Transverse colon (tissue), 4 donors: ENCODE measurements at regions not wholly inside any gene's neighbourhood (a gene's known extent, or its start where the extent isn't known, plus 50 kb on each side); places are given as distances from the start of the nearest gene placed in this dataset.

Experiments used
- DNase-seq: peaks from one replicate; pipeline ENCODE4 v3.0.0-alpha.2; 2019
- H3K27ac ChIP-seq, 4 donors: fragments of 200-600 bp; sonication (generic); 2 replicates each; pipeline ENCODE4 v1.5.1; 2016 to 2018; ENCODE audit warnings: inconsistent platforms in 4 of 4
- H3K27me3 ChIP-seq: fragments of 200-600 bp; sonication (generic); 2 replicates; pipeline ENCODE4 v1.5.1; 2017; ENCODE audit warnings: inconsistent platforms
- H3K36me3 ChIP-seq, 4 donors: fragments of 200-600 bp; sonication (generic); 2 replicates each; pipeline ENCODE4 v1.5.1; 2017 to 2019; ENCODE audit warnings: inconsistent platforms in 4 of 4
- H3K4me1 ChIP-seq, 4 donors: fragments of 200-600 bp; sonication (generic); 2 replicates each; pipeline ENCODE4 v1.5.1; 2017 to 2020; ENCODE audit warnings: inconsistent platforms in 4 of 4
- H3K4me3 ChIP-seq, 4 donors: fragments of 200-600 bp; sonication (generic); 1 replicate in 1 of 4; 2 replicates in 3 of 4; pipeline versions ENCODE4 v1.5.1 to v1.6.1; 2017 to 2019; ENCODE audit warnings: inconsistent platforms in 4 of 4
- H3K9me3 ChIP-seq, 2 donors: fragments of 200-600 bp; sonication (generic); 2 replicates each; pipeline ENCODE4 v1.5.1; 2017 to 2019; ENCODE audit warnings: inconsistent platforms in 2 of 2
- CTCF ChIP-seq, 5 experiments: fragments of 200-600 bp in 3 of 5; fragments of 450-650 bp in 2 of 5; sonication (generic) in 3 of 5; IDR thresholded peaks; 1 replicate in 2 of 5; 2 replicates in 3 of 5; pipeline ENCODE4 v1.5.1; 2016 to 2017; ENCODE audit warnings: antibody characterized with exemption in 5 of 5, inconsistent platforms in 3 of 5, mild to moderate bottlenecking in 2 of 5, moderate library complexity in 1 of 5
- EP300 ChIP-seq: sonication (generic); formaldehyde crosslinking; IDR thresholded peaks from one replicate; pipeline ENCODE4 v1.6.1; 2017; ENCODE audit warnings: antibody characterized with exemption, low read depth
- POLR2A ChIP-seq: fragments of 450-650 bp; IDR thresholded peaks from one replicate; pipeline ENCODE4 v1.6.1; 2016; ENCODE audit warnings: antibody characterized with exemption, mild to moderate bottlenecking, moderate library complexity
- POLR2AphosphoS5 ChIP-seq, 3 donors: sonication (generic); formaldehyde crosslinking; IDR thresholded peaks; one replicate each; pipeline ENCODE4 v1.6.1; 2016; ENCODE audit warnings: antibody characterized with exemption in 3 of 3
- WGBS, 2 donors: methylation state at CpG; one replicate each; pipeline ENCODE4 v1.1.5; 2018; ENCODE audit warnings: low coverage in 1 of 2; 5-methylcytosine and 5-hydroxymethylcytosine counted together
- in situ Hi-C, 4 donors: fragments of 200-750 bp; cut with MboI; loops; one replicate each; pipeline versions ENCODE4 v1.15.0 to v1.15.1; 2017; ENCODE audit warnings: low sequenced_read_pairs in 3 of 4, low pct_ligation_motif_present in 1 of 4, low pct_unique_long_range_greater_than_20kb in 1 of 4
- intact Hi-C: fragments of 100-400 bp; cut with DNase I; formaldehyde crosslinking; loops from one replicate; pipeline ENCODE4 v1.15.1; 2023; ENCODE audit warnings: low total_unique reads

DNA sequence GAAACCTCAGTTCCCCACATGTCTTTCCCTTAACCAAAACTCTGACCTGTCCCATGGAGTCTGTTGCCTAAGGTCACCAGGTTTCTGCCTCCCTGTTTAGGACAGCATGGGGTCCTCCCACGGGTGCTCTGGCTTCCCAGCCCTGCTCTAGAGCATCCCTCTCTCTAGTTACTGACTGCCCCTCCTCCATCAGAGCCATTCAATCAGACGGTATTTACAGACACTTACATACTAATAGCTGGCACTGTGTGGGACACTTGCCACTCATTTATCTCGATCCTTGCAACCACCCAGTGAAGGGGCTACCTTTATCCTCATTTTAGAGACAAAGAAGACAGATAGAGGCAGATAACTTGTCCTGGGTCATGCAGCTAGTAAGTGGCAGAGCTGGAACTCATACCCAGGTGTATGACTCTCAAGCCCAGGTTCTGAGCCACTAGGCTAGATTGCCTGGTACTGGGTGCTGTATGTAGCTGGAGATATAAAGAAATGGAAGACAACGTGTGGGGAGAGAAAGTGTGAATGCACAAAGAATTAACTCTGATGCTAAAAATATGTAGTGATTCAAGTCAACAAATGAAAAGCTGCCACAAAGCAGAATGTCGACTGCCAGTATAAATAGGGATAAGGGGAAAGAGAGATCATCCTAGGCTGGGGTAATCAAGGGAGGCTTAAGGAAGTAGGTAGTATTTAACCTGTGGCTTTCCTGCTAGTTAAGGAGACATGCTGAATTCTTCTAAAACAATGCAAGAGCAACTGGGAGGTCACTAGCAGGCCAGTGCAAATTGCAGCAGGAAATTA, 52.5 kb upstream of the PDE8B start:
- no peaks in the 10 kb centered on the region for H3K27me3 ChIP-seq
- no peaks in the 10 kb centered on the region for H3K9me3 ChIP-seq
- no peak overlapping the region for H3K27ac ChIP-seq
- WGBS, 2 donors = 54 to 64% methylated on average over 4 to 5 of the region's 5 CpGs
- in situ Hi-C loops (no loop called here), intact Hi-C loops (no loop called here)
- no peak overlapping the region for H3K4me3 ChIP-seq
- TF ChIP-seq EP300 (no peak), POLR2A (no peak), POLR2AphosphoS5 (IDR thresholded peaks at IDR 0.05) (no peak), CTCF (IDR thresholded peaks at IDR 0.05) (no peak)
- DNase-seq = no peak
- H3K36me3 ChIP-seq = no peaks in the 10 kb centered on the region
- H3K4me1 ChIP-seq = no peaks in the 10 kb centered on the region

DNA sequence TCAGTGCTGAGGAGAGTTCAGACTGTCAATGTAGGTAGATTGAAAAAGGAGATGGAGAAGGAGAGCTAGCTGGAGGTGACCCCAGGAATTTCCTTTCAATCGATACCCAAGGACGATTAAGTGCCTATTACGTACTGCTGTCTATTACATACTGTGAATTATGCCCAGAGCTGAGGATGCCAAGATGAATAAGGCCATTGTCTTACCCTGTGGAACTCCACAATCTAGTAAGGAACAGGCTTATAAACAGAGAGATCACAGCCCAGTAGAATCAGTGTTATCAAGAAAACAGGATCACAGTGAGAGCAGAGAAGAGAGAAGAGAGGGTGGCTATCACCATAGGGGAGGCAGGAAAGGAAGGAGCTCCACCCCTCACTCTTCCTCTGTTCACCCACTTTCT, 54.1 kb upstream of the PDE8B start:
- no peaks in the 10 kb centered on the region for H3K36me3 ChIP-seq
- no peaks in the 10 kb centered on the region for H3K27me3 ChIP-seq
- no peak overlapping the region for H3K4me3 ChIP-seq
- 84 to 92% methylated on average over 3 of the region's 3 CpGs for WGBS, 2 donors
- H3K4me1 ChIP-seq = no peaks in the 10 kb centered on the region
- TF ChIP-seq EP300 = no peak
- no peak for TF ChIP-seq POLR2AphosphoS5 (IDR thresholded peaks at IDR 0.05)
- TF ChIP-seq CTCF (IDR thresholded peaks at IDR 0.05) = no peak
- H3K27ac ChIP-seq = no peak overlapping the region
- in situ Hi-C loops (no loop called here), intact Hi-C loops (no loop called here)
- no peak for DNase-seq
- no peaks in the 10 kb centered on the region for H3K9me3 ChIP-seq

- no peaks in the 10 kb centered on the region for H3K27me3 ChIP-seq
- no peaks in the 10 kb centered on the region for H3K36me3 ChIP-seq
- H3K4me3 ChIP-seq = no peak overlapping the region
- WGBS, 2 donors = 88 to 90% methylated on average over 3 to 8 of the region's 8 CpGs
- no peak for DNase-seq
- no peak for TF ChIP-seq POLR2AphosphoS5 (IDR thresholded peaks at IDR 0.05)
- no peak for TF ChIP-seq EP300
- TF ChIP-seq POLR2A = no peak
- TF ChIP-seq CTCF (IDR thresholded peaks at IDR 0.05) = no peak
- no peak overlapping the region for H3K27ac ChIP-seq
- in situ Hi-C loops (no loop called here), intact Hi-C loops (no loop called here)
- no peaks in the 10 kb centered on the region for H3K4me1 ChIP-seq
- no peaks in the 10 kb centered on the region for H3K9me3 ChIP-seq
Observed at GRCh38 chr5:77155179-77155785, 55.2 kb upstream of the PDE8B start.

GRCh38 chr5:77152441-77152840, 58.0 kb upstream of the PDE8B start:
- intact Hi-C loops (no loop called here), in situ Hi-C loops (no loop called here)
- Histone ChIP-seq H3K4me1 (no peaks in the 10 kb centered on the region), H3K4me3 (no peak overlapping the region), H3K9me3 (no peaks in the 10 kb centered on the region), H3K36me3 (no peaks in the 10 kb centered on the region), H3K27ac (no peak overlapping the region), H3K27me3 (no peaks in the 10 kb centered on the region)
- DNase-seq = no peak
- TF ChIP-seq CTCF (IDR thresholded peaks at IDR 0.05) = no peak
- TF ChIP-seq POLR2A = no peak
- TF ChIP-seq EP300 = no peak
- TF ChIP-seq POLR2AphosphoS5 (IDR thresholded peaks at IDR 0.05) = no peak
- WGBS, 2 donors = 84% methylated on average over 8 of the region's 8 CpGs; no CpG with 5 or more reads in 1 of the 2 donors
